NCI-H1105 treated with DMSO at 0.1 percent for 48 hours (cell line): ENCODE measurements at regions not wholly inside any gene's neighbourhood (a gene's known extent, or its start where the extent isn't known, plus 50 kb on each side); places are given as distances from the start of the nearest gene placed in this dataset.
"Not testable (repeated sequence)": the region's sequence is repeated elsewhere in the genome, so short reads cannot be mapped to it uniquely, and the experiment has no call there.

Experiments
- DNase-seq: peaks from one replicate; lab custom pipeline; 2025; lab: John Stamatoyannopoulos, UW

DNA sequence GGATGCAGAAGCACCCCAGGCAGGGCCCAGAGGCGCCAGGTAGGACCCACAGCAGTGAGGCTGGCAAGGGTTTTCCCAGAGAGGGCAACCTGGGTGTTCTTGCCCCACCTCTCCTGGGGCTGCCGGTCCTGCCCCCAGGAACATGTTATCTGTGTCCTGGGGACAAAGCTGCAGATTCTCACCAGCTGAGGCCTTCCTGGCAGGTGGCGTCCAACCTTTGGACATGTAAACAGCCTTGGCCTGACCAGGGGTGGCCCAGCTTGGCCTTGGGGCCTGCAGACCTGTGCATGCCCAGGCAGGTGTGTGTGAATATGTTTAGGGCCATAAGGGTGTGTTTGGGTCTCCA lies 101.8 kb upstream of the LARP1 start:
- DNase-seq = no peak

DNA sequence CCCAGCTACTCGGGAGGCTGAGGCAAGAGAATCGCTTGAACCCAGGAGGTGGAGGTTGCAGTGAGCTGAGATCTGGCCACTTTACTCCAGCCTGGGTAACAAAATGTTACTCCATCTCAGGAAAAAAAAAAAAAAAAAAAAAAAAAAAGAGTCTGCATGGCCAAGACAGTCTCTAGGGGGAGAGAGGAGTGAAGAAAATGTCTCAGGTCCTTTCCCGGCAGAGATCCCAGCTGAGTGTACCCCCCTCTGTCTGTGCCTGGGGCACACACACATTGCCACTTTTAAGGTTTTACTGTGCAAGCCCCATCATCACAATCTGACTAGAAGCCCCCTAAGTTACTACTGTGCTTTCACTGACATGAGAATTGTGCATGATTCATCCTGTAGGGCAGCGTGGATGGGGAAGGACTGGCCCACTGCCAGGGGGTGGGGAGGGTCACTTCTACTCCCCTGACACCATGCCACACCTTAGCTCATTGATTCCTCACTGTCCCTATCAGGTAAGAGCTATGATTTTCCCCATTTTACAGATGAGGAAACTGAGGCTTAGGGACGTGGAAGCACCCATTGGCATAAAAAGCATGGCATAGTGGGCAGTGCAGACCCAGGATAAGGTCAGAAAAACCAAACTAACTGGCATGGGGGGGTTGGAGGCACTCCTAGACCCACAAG lies 102.3 kb upstream of the LARP1 start:
- no peak for DNase-seq

DNA sequence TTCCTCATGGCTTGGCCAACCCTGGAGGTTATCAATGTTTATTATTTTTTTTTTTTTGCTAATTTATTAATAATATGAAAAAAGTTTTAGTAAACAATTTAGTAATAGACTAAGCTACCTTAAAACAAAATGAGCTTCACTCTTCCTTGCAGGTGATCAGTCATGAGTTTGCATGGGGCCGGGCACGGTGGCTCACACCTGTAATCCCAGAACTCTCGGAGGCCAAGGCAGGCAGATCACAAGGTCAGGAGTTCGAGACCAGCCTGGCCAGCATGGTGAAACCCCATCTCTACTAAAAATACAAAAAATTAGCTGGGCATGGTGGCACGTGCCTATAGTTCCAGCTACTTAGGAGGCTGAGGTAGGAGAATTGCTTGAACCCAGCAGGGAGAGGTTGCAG lies 103.4 kb upstream of the LARP1 start:
- not testable (repeated sequence) for DNase-seq

DNA sequence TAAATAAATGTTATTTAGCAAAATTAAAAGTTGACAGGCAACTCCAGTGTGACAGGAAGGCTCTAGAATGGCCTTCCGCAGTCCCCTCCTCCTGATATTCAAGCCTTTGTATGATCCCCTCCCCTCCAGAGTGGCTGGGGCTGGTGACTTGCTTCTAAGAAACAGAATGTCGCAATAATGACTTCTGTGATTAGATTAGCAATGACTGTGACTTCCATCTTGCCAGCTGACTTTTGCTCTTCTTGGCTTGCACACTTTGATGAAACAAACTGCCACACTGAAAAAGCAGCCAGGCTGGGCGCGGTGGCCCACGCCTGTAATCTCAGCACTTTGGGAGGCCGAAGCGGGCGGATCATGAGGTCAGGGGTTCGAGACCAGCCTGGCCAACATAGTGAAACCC lies 106.5 kb upstream of the LARP1 start:
- DNase-seq = no peak

DNA sequence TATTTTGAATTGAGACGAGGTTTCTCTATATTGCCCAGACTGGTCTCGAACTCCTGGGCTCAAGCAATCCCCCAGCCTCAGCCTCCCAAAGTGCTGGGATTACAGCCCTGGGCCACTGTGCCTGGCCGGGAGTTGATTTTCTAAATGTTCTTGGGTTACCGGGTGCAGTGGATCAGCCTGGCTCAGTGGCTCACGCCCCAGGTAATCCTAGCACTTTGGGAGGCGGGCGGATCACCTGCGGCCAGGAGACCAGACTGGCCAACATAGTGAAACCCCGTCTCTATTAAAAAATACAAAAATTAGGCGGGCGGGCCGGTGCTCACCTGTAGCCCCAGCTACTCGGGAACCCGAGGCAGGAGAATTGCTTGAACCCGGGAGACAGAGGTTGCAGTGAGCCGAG lies 106.9 kb upstream of the LARP1 start:
- no peak for DNase-seq

DNA sequence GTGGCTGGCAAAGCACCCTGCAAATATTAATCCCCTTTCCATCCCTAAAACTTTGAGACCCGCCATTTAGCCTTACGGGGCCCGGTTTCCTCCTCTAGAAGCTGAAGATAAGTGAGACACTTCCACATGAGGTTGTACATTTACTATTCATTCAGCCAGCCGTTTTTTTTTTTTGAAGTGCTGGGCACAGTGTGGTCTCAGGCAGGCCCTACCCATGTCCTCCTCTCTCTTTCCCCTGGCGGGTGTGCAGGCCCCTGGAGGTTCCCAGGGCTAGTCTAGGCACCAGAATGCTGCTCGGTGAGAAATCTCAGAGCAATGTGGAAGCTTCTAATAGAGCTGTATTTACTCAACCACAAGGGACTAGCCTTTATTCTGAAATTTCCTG lies 107.4 kb upstream of the LARP1 start:
- no peak for DNase-seq

DNA sequence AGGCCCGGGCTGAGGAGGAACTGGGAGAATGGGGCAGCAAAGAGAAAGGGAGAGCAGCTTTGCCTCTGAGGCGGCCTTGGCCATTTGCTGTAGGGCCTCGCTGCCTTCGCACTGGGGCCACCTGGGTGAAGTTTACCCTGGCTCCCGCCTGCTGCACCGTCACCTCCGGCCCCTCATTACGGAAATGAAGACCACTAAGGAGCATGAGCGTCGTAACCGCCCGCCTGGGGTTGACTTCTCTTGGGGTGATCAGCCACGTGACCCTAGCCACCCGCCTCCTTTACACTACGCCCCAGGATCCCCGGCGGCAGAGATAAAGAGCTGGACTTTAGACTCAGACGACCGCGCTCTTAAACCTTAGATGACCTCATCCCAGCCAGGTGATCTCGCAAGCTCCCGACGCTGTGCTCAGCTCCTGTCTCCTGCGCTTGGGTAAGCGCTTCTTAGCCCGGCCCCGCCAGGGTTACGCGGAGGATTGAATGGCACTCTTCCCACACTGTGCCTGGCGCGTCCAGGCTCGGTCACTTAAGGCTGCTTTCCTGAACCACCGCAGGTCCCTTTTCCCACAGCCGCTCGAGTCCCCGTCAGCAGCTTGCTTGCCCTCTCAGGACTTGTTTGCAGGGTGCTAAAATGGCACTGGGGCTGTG lies 107.9 kb upstream of the LARP1 start:
- DNase-seq = no peak

DNA sequence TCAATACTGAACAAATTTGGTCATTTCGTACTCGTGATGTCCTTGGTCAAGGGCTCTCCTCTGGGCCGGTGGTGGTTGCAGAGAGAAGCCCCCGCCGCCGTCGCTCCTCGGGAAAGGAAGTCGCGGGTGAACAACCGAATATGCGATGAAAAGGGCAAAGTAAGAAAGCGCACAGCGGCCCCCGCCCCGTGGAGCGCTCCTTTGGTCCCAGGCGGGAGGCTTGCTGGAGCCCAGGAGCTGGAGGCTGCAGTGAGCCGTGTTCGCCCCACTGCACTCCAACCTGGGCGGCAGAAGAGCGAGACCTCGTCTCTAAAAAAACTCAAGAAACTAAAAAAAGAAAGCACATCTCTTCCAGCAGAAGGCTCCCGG lies 108.4 kb upstream of the LARP1 start:
- no peak for DNase-seq

DNA sequence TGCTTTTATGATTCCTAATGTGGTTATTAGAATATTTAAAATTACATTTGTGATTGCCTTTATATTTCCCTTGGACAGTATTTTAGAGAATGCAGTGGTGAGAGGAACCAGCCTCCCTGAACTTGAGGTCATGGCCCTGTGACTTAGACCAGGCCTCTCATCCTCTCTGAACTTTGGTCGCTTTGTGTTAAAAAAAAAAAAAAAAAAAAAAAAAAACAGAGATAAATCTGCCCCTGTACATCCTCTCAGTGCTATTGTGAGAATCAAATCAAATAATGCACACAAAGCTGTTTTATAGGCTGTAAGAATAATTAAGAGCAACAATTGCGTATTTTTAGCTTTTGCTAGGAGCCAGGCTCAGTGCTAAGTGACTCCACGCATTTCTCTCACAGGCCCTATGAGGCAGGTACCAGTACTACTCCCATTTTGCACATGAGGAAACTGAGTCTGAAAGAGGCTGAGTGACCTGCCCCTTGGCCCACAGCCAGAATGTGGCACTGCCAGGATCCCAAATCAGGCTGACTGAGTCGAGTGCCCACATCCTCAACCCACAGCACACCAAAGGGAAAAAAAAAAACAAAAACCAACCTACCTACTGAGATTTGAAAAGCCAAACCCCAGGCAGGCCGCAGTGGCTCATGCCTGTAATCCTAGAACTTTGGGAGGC lies 110.3 kb upstream of the LARP1 start:
- no peak for DNase-seq

DNA sequence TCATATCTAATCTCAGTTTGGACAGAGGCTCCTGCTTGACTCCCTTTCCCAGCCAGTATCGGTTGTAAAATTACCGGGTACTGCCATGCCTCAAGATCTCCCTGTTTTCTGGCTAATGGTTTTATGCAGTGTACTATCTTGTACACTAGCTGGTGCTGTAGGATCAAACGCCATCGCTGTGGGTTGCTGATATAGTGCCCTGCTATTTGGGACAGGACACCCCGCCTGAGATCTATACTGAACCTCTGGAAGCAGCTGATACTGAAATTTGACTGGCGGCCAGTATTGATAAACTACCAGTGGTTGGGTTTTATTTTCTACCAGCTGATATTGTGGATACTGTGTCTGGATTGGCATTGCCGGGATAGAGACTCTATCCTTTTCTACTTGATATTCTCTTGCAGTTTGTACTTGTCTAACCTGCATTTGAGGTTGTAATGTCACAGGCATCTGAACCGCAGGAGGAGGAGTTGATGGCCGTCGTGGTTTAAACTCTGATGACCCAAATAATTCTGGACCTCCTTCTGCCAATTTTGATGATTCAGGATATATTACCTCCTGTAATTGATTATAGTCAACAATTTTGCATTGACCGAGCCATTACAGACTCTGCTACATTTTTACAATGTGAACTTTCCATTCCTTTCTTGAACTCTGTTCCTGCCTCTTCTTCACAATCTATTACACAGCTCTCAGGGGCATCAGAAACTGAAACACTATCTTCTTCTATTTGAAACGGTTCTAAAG lies 112.5 kb upstream of the LARP1 start:
- DNase-seq = no peak

DNA sequence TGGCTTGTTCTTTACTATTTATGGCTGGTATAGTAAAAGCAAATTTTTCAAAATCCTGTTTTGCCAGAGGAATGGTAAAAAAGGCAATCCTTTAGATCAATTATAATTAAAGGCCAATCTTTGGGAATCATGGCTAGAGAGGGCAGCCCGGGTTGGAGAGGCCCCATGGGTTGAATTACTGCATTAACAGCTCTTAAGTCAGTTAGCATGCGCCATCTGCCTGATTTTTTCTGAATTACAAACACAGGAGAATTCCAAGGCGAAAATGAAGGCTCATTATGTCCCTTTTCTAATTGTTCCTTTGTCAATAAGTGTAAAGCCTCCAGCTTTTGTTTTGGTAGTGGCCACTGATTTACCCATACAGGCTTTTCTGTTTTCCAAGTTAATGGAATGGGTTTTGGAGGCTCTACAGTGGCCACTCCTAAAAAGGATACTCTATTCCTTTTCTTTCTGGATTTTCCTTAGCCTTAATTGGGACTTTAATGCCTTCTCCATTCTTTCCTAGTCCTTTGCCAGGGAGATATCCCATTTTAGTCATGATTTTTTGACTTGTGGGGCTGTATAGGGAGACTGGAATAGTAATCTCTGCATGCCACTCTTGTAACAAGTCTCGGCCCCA lies 114.9 kb upstream of the LARP1 start:
- DNase-seq = peak; percentile 3

DNA sequence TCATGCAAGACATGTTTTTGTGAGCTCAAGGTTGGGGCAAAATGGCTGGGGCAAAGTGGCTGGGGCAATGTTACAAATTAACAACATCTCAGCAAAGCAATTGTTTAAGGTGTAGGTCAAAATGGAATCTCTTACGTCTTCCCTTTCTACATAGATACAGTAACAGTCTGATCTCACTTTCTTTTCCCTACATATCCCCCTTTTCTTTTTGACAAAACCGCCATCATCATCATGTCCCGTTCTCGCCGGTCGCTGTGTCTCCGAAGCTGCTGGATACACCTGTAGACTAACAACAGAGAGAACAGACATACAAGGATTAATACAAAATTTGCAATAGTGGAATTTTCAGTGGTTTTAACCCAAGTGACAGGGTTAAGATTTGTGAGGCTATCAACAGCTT lies 118.4 kb upstream of the LARP1 start:
- not testable (repeated sequence) for DNase-seq

DNA sequence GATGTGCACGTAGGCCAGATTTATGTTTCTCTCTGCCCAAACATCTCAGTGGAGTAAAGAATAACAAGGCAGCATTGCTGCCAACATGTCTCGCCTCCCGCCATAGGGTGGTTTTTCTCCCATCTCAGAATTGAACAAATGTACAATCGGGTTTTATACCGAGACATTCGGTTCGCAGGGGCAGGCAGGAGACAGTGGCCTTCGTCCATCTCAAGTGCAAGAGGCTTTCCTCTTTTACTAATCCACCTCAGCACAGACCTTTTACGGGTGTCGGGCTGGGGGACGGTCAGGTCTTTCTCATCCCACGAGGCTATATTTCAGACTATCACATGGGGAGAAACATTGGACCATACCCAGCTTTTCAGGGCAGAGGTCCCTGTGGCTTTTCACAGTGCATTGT lies 118.9 kb upstream of the LARP1 start:
- not testable (repeated sequence) for DNase-seq

DNA sequence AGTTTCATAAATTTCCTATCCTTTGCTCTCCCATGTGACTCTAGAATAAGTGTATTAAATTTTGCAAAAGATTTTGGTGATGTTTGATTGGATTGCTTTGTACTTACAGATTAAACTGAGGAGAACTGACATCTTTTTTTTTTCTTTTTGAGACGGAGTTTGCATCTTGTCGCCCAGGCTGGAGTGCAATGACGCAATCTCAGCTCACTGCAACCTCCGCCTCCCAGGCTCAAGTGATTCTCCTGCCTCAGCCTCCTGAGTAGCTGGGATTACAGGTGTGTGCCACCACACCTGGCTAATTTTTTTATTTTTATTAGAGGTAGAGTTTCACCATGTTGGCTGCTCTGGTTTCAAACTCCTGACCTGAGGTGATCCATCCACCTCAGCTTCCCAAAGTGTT lies 121.4 kb upstream of the LARP1 start:
- not testable (repeated sequence) for DNase-seq

DNA sequence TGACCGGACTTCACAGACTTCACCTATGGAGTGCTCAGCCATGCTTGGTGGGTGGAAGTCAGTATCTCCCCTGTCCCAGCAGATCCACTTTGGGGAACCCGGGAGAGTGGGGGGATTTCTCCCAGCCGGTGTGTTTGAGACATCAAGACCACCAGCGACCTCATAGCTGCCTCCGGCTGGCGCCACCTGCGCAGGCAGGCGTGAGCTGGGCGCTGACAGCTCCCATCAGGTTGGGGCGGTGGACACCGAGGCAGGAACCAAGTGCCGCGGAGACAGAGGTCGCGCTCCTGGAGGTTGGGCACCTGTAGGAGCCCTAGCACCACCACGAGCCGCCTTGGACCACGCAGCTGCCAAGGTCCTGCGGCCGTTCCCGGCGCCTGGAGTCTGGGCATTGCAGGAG lies 124.0 kb upstream of the LARP1 start:
- DNase-seq = no peak

DNA sequence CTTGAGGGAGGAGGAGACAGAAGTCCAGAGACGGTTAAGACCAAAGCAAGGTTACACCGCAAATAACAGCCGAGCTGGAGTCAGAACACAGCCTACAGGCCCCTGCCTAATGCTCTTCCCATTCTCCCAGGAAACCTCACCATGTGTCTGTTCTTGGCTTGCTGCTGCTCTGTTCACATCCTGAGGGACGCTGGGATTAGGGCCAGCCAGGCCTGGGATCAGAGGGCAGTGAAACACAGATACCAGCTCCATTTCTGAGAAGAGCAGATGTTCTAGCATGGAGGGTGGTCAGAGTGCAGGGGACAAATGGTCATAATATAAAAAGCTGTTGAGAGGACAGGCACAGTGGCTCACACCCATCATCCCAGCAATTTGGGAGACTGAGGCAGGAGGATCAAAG lies 124.8 kb upstream of the LARP1 start:
- DNase-seq = no peak

DNA sequence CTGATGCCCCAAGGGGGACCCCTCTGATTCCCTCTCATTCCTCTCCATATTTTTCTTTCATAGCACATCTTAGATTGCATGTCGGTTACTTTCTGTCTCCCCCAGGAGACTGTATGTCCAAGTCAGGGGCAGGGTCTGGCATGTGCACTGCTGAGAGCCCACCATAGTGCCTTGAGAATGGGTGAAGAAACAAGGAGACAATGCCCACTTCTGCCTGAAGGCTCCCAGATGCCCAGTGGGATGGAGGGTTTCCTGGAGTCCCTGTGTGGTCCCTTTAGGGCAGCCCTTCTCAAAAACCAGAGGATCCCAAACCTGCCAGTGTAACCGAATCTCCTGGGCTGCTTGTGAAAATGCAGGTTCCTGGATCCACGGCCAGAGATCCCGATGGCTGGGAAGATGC lies 126.5 kb upstream of the LARP1 start:
- no peak for DNase-seq

DNA sequence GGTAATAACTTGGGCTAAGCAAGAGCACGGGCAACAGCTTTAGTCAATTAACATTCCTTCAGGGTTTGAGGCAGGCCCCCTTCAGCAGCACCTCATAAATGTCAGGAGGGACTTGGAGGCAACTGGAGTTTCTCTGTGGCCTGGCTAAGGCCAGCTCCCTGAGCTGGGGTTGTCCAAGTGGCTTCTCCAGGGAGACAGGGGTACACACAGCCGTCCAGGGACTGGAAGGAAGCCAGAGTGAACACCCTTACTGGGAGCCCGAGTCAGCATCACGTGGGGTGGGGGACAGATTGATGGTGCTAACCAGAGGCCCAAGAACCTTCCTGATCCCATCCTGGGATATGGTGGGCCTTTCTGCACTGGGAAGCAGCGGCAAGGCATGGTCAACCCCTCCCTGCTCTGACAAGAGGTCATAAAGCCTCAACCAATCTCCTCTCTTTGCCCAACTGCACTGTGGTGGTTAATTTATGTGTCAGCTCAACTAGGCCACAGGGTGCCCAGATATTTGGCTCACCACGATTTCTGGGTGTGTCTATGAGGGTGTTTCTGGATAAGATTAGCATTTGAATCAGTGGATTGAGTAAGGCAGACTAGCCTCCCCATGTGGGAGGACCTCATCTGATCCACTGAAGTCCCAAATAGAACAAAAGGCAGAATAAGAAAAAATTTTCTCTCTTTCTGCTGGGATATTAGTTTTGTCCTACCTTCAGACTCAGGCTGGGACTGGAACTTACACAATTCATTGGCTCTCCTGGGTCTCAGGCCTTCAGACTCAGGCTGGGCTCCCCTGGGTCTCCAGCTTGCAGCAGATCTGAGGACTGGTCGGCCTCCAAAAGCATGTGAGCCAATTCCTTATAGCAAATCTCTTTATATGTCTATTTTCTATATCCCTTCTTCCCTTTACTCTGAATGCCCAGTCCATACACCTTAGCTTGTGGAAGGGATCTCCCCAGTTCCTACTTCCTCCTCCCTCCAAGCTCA lies 127.2 kb upstream of the LARP1 start:
- DNase-seq = no peak

DNA sequence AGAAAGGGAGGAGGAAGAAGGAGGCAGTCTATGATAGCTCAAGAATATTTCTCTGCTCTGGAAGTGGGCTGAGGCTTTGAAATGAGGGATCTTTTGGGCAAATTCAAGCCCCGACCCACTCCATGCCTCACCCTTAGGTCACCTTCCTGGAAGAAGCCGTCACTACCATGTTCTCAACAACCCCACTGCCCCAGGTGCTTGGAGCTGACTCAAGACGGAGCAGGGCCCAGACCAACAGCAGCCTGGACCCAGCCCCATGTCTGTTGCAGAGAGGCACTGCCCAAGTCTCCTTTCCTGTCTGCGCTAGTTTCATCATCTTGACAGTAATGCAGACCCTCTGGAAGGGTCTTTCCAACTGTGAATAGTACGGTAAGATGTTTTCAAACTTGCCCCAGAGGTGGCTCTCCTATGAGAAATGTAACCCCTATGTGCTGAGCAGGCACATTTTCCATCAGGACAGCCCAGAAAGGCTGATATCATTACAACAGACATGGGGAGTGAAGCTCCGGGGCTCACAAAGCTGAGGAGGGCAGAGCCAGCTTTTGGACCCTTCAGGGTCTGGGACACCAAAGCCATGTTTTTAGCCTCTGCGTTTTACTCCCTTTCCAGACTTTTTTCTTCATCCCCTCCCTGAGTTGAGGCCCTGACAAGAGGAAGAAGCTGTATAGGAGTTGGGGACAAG lies 128.2 kb upstream of the LARP1 start:
- no peak for DNase-seq

DNA sequence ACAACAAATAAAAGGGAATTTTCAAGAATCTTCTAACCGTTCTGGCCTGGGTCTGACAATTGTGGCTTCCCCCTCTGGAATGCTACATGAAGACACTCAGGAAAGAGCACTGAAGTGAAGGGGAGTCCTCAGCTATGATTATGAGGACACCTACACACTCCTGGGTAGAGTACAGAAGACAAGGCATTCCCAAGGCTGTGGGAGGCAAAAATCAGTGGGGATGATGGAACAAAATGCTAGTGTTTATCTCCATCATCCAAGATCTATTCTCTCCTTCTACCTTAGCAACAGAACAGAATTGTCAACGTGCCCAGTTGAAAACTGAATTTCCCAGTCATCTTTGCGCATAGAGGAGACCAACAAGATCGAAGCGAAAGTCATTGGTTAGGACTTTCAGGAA lies 130.1 kb upstream of the LARP1 start:
- no peak for DNase-seq

DNA sequence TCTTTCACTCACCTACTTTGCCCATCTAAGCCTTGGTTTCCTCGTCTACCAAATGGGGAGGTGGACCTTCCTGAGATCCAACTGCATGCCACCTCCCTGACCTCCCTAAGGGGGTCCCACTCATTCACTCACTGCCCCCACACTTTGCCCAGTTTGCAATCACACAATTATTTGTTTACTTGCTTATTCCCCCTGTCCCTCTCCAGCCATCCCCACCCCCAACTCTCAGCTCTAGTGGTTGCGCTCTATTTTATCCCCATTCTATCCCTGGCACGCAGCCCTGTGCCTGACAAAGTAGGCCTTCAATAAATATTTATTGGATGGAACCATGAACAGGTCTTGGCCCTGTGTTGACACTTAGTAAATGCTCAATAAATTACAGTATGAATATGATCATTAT lies 130.8 kb upstream of the LARP1 start:
- no peak for DNase-seq
